ENCODE measurements at regions not wholly inside any gene's neighbourhood (a gene's known extent, or its start where the extent isn't known, plus 50 kb on each side); places are given as distances from the start of the nearest gene placed in this dataset.

DNA sequence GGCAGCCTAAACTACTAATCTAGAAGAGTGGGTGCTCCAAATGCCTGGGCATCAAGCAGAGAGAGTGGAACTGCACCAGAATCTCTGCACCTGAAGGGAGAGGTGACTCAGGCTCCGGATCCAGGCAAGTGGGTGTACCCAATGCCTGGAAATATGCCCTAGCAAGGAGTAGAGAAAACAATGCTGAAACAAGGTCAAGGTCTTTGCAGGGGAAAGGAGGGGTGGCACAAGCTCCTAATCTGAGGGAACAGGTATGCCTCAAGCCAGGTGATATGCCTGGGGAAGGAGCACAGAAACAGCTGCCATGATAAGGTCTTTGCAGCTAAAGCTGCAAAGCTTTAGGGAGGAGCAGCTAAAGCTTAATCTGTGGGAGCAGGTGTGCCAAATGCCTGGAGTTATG, 136.0 kb upstream of the KITLG start:
- TF ChIP-seq, protein P1, sequence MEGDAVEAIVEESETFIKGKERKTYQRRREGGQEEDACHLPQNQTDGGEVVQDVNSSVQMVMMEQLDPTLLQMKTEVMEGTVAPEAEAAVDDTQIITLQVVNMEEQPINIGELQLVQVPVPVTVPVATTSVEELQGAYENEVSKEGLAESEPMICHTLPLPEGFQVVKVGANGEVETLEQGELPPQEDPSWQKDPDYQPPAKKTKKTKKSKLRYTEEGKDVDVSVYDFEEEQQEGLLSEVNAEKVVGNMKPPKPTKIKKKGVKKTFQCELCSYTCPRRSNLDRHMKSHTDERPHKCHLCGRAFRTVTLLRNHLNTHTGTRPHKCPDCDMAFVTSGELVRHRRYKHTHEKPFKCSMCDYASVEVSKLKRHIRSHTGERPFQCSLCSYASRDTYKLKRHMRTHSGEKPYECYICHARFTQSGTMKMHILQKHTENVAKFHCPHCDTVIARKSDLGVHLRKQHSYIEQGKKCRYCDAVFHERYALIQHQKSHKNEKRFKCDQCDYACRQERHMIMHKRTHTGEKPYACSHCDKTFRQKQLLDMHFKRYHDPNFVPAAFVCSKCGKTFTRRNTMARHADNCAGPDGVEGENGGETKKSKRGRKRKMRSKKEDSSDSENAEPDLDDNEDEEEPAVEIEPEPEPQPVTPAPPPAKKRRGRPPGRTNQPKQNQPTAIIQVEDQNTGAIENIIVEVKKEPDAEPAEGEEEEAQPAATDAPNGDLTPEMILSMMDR (IDR thresholded peaks at IDR 0.05; ENCODE audit: poor library complexity, severe bottlenecking), result no peak
- TF ChIP-seq TAF1 (IDR thresholded peaks at IDR 0.05; ENCODE audit: low read depth), result no peak
- TF ChIP-seq POLR2AphosphoS5 (IDR thresholded peaks at IDR 0.05), result no peak
- no peak for TF ChIP-seq EZH2 (IDR thresholded peaks at IDR 0.05; ENCODE audit: borderline replicate concordance, insufficient read depth, low read length, poor library complexity, severe bottlenecking)
- TF ChIP-seq MXI1 (conservative IDR thresholded peaks at IDR 0.05; ENCODE audit: poor library complexity, severe bottlenecking), result no peak
- TF ChIP-seq SMC3 (conservative IDR thresholded peaks at IDR 0.05; ENCODE audit: poor library complexity), result no peak
- TF ChIP-seq RAD21 (conservative IDR thresholded peaks at IDR 0.05), result no peak
